Activated effector memory CD4-positive, alpha-beta T cell treated with anti-CD3 and anti-CD28 coated beads, Interleukin-2, amount 50 U/mL, for 16 hours (primary cell): ENCODE measurements at regions not wholly inside any gene's neighbourhood (a gene's known extent, or its start where the extent isn't known, plus 50 kb on each side); places are given as distances from the start of the nearest gene placed in this dataset.
"Not testable (repeated sequence)": the region's sequence is repeated elsewhere in the genome, so short reads cannot be mapped to it uniquely, and the experiment has no call there.

Experiments
- DNase-seq: peaks from one replicate; pipeline ENCODE4 v3.0.0-alpha.2; 2020

GRCh38 chr21:10270211-10270610 lies 251.2 kb upstream of the TPTE start:
- DNase-seq, result not testable (repeated sequence)

- DNase-seq, result peak; percentile 50
Measured at GRCh38 chr21:10271666-10272207, 249.6 kb upstream of the TPTE start.

DNA sequence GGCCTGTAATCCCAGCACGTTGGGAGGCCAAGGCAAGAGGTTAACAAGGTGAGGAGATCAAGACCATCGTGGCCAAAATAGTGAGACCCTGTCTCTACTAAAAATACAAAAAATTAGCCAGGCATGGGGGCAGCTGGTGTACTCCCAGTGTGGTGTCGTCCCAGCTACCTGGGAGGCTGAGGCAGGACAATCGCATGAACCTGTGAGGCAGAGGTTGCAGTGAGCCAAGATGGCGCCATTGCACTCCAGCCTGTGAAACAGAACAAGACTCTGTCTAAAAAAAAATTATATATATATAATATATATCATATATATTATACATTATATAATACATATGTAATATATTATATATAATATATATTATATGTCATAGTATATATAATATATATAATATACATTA lies 249.2 kb upstream of the TPTE start:
- peak; percentile 46 for DNase-seq

DNA sequence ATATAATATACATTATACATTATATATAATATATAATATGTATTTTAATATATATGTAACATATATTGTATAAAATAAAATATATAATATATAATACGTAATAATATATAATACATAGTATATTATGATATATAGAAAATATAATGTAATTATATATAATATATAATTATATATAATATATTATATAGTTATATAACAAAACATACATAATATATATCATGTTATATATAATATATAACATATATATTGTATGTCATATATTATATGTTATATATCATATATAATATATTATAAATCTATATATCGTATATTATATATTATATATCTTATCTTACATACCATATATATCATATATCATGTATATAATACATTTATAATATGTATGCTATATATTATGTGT lies 248.2 kb upstream of the TPTE start:
- no peak for DNase-seq

GRCh38 chr21:10273794-10274338 lies 247.5 kb upstream of the TPTE start:
- not testable (repeated sequence) for DNase-seq
